ENCODE measurements at regions not wholly inside any gene's neighbourhood (a gene's known extent, or its start where the extent isn't known, plus 50 kb on each side); places are given as distances from the start of the nearest gene placed in this dataset.
"Not testable (repeated sequence)": the region's sequence is repeated elsewhere in the genome, so short reads cannot be mapped to it uniquely, and the experiment has no call there.

DNA sequence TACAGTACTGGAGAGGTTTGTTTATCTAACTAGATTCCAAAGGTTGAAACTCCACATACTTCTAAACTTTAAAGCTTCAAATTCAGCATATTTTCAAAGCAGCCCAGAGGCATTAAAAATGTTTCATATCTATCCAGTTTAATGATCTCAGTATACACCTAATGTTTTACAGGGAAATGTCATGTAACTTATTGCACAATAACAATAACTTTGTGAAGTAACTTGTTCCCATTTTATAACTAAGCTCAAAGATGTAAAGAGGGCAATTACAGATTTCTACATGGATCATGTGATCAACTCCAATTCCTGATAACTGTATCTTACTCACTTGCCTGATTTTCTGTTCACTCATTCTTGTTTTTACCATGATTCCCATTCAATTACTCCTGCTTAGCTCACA lies 610.0 kb downstream of the TAF11L14 start:
- no peak for DNase-seq

DNA sequence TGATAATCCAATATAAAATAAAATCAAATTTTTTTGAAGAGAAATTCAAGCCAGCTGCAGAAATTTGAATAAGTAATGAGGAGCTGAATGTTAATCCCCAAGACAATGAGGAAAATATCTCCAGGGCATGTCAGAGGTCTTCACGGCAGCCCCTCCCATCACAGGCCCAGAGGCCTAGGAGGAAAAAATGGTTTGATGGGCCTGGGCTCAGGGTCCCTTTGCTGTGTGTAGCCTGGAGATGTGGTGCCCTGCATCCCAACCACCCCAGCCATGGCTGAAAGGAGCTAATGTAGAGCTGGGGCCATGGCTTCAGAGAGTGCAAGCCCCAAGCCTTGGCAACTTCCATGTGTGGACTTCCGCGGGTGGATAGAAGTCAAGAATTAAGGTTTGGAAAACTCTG lies 618.3 kb downstream of the TAF11L14 start:
- no peak for DNase-seq

DNA sequence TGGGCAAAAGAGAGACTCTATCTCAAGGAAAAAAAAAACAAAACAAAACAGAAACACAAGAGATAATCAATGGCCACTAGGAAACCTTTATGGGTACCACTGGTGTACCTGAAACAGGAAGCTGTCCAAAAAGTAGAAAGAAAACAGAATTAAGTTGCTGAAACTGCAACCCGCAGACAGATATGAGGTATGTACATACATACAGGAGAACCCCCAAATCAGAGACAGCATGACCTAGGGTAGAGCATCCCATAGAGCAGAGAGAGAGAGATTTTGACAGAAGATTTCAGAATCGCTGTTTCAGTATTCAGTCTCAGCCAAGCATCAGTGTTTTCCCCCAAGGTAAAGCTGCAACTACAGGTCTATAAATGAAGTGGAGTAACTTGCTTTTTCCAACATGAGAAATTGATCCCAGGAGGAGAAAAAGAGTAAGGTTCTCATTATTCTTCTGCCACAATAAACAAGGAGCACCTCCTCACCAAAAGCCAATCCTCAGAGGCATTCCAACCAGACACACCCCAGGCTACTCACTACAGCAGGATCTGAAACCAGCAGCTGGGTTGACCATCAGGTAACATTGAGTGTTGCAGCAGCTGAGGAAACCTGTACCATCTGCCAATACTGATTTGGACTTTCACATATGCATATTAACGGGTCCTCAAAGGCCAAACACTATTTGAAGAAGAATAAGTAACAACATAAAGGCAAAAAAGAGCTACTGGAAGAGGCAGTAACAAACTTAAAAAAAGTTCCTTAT lies 630.0 kb downstream of the TAF11L14 start:
- no peak for DNase-seq

DNA sequence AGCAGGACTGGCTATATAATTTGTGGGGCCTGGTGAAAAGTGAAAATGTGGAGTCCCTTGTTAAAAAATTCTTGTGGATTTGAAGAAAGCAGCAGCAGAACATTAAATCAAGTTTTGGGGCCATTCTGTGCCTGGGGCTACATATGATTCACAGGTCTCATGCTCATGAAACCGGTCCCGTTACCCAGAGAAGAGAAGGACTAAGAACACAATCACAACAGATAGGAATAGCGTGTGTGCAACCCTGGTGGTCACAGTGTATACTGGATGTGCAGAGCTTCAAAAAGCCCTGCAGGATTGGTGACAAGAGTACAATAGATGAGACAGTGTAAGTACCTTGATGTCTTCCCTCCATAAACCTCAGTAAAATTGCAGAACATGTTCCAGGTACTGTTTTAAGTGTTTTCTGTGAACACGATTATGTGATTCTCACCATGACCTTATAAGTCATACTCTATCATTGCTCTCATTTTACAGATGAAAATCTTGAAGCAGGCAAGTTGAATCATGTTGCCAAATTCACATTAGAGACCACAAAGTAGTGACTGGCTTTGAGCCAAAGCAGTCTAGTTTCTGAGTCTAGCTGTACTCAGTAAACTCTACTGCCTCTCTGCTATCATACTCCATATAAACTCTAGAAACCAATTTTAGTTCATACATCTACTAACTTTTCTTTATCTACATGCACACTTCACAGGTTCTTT lies 636.5 kb downstream of the TAF11L14 start:
- no peak for DNase-seq

DNA sequence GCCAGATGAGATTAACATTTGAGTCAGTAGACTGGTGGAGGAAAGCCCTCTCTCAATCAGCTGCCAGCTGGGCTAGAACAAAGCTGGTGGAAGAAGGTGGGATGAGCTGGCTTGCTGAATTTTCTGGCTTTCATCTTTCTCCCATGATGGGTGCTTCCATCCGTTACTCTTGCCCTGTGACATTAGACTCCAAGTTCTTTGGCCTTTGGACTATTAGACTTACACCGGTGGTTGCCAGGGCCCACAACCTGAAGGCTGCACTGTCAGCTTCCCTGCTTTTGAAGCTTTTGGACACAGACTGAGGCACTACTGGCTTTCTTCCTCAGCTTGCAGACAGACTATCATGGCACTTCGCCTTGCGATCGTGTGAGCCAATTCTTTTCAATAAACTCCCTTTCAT lies 642.7 kb downstream of the TAF11L14 start:
- DNase-seq, result no peak

DNA sequence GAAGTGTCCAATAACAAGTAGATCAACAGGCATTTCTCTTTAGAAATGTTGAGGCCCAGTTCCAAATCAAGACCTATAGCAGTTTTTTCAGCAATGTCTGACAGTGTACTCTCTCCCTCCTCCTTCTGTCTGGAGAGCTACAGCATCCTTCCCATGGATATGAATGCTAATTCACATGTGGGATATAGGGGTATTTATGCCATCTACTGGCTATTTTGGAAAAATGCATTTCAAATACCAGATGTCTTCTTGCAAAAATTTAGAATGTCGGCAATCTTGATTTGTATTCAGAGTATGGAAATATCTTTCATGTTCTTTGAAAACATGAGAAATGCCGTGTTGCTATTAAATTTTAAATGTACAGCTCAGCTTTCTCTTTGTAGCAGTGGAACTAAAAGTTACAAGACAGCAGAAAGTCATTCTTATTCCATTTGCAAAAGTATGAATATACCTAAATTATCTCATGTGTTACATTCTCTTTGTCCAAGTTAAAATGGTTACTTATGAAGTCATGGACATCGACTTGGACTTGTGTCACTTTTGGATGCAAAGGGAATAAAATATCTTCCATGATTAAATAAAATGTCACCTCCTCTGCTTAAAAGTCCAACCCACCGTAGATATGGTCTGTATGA lies 647.8 kb downstream of the TAF11L14 start:
- peak; percentile 25 for DNase-seq

DNA sequence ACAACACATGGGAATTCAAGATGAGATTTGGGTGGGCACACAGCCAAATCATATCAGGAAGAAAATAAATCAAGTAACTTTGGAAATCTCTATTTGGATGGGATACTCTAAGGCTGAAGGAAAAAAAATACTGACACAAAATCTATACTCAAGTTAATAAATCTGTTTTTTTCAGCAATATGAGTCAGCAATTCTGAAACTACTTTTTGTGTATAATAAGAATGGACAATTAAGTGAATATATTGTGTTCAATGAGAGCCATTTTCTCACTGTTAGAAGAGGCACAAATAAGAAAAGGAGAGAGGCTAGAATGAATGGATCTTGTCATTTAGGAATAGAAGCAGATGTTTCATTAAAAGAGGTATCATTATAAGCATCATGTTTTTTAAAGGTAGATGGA lies 651.0 kb downstream of the TAF11L14 start:
- DNase-seq, result no peak

DNA sequence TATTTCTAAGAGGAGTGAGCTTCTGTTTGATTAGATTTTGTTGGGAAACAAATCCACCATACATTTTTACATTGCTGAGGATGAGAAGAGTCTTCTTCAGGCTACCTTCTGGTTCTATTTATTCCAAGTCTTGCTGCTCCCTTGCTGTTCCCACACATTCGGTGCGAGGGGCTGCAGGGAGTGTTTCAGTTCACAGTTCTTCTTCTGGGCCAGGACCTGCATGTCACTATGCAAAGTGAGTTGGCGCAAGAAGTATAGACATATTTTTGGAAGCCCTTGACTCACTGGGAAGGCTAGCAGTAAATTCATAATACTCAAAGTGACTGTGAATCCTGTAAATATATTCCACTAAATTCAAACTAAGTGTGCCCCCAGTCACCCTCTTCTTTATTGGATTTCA lies 657.9 kb downstream of the TAF11L14 start:
- DNase-seq, result no peak

DNA sequence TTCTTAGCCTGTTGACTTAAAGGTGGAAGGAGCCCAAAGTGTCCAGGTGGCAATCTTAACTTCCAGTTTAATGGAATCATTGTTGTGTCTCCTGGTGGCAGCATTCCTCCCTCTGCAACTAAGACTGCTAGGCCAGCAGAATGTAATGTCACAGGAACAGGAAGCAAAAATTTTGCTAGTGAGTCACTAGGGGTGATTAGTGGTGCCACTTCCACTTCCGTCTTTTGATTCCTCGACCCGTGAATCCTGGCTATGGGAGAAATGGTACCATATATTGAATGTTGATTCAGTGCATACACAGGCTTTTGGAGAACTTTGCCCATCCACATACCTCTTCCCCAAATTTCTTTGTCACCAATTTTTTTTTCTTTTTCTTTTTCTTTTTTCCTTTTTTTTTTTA lies 661.4 kb downstream of the TAF11L14 start:
- DNase-seq, result not testable (repeated sequence)

DNA sequence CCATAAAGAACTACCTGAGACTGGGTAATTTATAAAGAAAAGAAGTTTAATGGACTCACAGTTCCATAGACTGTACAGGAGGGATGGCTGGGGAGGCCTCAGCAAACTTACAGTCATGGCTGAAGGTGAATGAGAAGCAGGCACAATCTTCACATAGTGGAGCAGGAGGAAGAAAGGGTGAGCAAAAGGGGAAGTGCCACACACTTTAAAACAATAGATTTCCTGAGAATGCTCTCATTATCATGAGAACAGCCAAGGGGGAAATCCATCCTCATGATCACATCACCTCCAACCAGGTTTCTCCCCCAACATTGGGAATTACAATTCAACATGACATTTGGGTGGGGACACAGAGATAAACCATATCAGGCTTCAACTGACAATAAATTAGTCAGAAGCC lies 664.9 kb downstream of the TAF11L14 start:
- no peak for DNase-seq

DNA sequence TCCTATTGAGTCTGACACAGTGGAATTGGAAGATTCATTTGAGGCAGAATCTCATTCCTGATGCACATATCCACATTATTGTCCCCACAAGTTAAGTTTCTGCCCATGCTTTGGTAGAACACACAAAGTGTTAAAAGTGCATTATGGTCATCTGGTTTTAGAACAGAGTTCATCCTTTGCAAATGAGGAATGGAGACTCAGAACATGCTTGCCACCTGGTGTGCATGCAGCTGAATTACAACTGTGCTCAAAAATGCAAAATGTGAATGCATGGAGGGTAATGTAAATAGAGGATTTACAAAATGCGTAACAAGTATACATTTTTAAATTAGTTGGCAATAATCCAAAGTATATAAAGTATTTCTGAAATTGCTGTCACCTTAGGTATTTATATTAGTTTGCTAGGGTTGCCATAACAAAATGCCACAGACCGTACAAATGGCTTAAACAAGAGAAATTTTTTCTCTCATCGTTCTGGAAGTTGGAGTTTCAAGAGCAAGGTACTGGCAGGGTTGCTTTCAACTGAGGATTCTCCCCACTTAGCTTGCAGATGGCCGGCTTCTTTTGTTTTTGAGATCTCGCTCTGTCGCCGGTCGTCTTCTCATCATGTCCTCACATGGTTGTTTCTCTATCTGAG lies 671.1 kb downstream of the TAF11L14 start:
- peak; percentile 49 for DNase-seq

DNA sequence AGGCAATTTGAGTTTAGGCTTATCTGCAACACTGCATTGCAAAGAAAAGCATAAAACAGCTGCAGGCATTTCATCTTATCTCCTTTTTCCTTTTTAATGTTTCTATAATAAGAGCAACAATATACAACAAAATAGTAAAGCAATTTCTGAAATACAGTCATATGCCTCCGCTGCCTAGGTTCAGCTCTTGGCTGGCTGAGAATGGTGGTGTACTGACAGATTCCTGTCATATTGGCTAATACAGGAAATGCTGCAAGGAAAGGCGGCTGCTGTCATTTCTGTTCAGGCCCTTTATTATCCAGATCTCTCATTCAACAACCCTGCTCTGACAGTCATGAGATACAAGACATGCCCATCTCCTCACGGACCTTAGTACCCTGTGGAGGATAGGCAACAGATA lies 677.0 kb downstream of the TAF11L14 start:
- DNase-seq, result no peak

DNA sequence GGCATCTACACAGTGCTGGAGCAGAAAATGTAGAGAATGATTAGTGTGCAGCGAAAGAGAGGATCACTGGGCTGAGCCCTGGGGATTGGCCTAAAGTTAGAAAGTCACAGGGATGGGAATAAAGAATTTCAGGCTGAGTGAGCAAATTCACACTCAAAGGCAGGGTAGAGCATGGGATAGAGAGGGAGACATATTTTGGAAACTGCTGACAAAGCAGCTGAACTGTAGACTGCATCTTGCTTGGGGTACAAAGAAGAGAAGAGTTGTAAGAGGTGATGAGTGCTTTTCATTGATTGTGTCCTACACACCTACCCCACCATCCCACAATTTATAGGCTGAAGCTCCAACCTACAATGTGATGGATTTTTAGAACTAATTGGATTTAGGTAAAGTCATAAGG lies 677.8 kb downstream of the TAF11L14 start:
- no peak for DNase-seq

DNA sequence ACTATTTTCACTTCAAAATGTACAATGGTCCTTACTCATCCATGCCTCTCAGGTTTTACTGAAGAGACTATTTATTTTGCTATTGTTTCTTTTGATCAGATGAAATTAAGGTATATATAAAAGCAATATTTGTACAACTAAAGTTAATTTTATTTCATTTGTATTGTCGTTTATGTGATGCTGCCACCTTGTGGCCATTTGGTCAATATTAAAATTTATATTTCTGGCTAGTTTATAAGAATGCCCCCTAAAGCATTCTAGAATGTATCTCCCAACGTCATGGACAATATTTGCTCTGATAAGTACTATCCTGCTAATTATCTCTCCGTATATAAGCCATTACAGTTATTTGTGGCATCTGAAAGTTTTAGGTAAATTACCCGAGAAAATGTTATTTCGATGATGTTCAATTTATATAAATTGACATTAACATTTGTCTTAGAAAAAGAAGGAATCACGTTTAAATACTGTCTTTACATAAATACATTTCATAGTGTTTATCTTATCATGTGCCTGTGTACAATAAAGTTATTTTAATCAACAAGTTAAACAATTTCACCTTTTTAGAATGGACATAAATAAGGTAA lies 680.0 kb downstream of the TAF11L14 start:
- no peak for DNase-seq

DNA sequence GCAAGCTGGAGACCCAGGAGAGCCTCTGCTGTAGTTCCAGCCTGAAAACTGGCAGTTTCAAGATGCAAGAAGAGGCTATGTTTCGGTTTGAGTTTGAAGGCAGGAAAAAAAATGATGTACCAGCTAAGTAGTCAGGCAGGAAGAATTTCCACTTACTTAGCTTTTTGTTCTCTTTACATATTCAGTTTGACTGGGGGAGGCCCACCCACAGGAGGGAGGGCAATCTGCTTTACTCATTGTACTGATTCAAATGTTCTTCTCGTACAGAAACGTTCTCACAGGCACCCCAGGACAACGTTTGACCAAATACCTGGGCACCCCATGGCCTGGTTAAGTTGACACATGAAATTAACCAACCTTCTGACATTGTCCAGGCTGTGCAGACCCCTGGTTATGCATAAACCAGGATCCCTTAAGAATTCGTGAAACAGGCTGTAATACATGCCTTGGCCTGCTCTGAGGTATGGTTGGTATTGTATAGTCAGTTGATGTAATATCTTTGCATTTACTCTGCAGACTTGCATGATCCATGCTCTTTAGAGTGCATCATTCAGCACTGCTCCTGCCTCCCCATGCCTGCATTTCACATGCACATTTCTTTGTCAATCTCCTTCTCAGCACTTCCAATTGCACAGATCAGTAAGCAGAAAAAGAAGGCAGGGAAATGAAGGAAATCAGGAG lies 687.1 kb downstream of the TAF11L14 start:
- no peak for DNase-seq

DNA sequence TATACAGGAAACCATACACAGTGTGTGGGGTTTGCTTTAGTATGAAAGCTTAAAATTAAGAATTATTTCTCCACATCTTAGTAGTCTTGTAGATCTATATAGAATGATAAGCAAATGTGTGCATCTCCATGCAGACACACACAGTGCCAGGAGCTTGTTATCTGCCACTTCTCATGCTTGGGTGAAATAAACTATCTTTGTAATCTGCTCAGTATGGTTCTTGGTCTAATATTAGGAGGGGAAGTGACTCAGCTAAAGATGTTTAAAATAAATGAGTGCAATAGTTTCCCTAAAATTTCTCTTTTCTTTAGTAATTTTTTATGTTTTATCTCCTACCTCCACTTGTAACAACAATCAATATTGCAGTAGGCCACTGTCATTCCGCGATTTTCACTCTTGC lies 689.6 kb downstream of the TAF11L14 start:
- DNase-seq, result no peak

DNA sequence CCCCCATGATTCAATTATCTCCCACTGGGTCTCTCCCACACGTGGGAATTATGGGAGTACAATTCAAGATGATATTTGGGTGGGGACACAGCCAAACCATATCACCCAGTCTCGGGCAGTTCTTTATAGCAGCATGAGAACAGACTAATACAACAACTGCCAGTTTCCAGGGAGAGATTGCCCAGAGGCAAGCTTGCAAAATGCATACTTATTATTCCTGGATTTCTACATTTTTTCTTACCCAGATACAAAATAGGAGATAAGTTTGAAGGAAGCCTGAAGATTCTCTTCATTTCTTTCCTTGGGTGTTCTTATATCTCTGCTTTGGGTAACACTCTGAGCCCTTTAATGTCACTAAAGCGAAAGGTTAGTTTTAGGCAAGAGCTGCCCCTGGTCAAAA lies 691.2 kb downstream of the TAF11L14 start:
- DNase-seq, result no peak

DNA sequence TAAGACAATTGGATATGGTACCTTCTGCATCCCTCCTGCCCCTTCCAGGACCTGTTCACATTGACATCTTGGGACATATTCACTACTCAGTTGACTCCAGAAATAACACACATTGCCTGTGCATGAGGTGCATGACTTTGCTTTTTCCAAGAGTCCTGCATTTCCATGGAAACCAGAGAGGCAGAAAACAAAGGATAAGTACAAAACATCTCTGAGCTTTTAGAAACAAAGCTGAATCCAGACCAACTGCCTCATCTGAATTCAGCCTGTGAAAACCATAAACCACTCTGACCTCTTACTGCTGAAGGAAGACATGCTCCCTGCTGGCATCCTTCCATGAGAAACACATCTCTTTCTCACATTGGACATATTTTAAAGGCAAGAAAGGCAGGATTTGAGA lies 695.1 kb downstream of the TAF11L14 start:
- DNase-seq, result no peak

DNA sequence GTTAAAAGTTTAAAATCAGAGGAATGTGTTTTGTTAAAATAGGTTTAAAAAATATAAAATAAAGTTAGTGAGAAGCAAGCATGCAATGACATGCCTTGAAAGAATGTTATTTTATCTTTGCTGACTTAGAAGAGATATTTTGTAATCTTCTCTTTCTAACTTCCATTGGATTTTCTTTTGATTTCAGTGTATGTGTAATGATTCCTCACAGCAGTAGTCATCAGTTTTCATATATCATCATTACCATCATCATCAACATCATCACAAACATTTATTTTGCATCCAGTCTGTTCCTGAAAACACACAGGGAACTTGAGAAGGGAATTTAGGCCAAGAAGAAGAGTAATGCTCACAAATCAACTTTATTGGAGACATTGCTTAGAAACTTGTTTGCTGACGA lies 699.6 kb downstream of the TAF11L14 start:
- DNase-seq, result no peak

DNA sequence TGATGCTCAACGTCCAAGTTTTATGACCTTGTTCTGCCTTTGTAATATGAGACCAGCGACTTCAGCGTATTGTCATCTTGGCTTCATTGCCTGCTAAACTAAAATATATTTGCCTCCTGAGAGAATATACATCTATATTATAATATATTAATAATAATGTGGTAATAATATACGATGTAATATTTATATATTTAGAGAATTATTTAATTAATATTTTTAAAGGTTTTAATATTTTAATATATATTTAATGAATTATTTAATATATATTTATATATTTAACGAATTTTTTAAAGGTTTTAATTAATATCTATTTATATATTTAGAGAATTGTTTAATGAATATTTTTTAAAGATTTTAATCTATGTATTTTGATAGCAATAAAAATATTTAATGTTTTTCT lies 700.7 kb downstream of the TAF11L14 start:
- no peak for DNase-seq

DNA sequence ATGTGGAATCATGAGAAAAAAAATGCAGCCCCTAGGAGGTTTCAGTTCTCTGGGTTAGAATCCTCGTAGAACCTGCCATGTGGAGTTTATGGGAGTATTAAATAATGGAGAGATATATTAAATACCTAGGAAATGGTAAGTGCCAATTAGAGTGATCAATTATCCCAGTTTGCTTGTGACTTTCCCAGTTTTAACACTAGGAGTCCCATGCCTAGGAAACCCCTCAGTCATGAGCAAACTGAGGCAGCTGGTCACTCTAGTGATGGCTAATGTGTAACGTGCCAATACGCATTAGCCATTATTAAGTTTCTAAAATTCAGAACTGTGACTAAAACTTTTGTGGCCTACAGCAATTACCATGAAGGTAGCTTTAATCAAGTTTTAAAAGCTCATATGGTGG lies 720.6 kb downstream of the TAF11L14 start:
- no peak for DNase-seq

DNA sequence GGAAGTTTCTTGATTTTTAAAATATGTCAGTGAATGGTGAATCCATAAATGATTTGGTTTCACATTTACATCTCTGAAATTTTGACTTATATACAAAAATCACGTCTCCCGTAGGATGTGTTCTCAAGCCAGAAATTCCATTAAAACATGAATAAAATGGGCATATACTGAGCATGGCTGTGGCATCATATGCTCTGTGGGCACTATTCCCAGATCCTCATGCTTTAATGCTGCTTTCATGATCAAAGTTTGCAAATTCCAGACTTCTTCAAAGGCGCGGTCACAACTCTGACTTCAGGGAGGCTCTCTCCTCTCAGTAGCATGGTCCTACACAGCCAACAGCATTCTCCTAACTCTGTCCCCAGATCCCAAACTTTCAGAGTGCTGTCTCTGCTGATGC lies 723.2 kb downstream of the TAF11L14 start:
- DNase-seq, result no peak
